Progenitor cell of endocrine pancreas (in vitro differentiated cells): ENCODE measurements at regions not wholly inside any gene's neighbourhood (a gene's known extent, or its start where the extent isn't known, plus 50 kb on each side); places are given as distances from the start of the nearest gene placed in this dataset.
"Not testable (repeated sequence)": the region's sequence is repeated elsewhere in the genome, so short reads cannot be mapped to it uniquely, and the experiment has no call there.

Experiments
- DNase-seq: peaks from one replicate; pipeline ENCODE4 v3.0.0; 2021; ENCODE audit warnings: low spot score; ENCODE audit not compliant: unreplicated experiment
- H3K27ac Mint-ChIP-seq: 2 replicates; pipeline ENCODE4 v1.8.0; 2021; ENCODE audit warnings: mild to moderate bottlenecking, moderate library complexity, mixed read lengths
- H3K27me3 Mint-ChIP-seq: 2 replicates; pipeline ENCODE4 v1.8.0; 2021; ENCODE audit warnings: mixed read lengths
- H3K36me3 Mint-ChIP-seq: 2 replicates; pipeline ENCODE4 v1.8.0; 2022; ENCODE audit warnings: mixed read lengths; ENCODE audit not compliant: insufficient read depth
- H3K4me1 Mint-ChIP-seq: 2 replicates; pipeline ENCODE4 v1.8.0; 2021; ENCODE audit warnings: low read depth, mixed read lengths
- H3K4me3 Mint-ChIP-seq: 2 replicates; pipeline ENCODE4 v1.8.0; 2021; ENCODE audit warnings: low read depth, mild to moderate bottlenecking, moderate library complexity, mixed read lengths
- H3K9me3 Mint-ChIP-seq: 2 replicates; pipeline ENCODE4 v1.8.0; 2021; ENCODE audit warnings: low read depth, mixed read lengths
- CTCF ChIP-seq: fragments of 200-600 bp; sonication (generic); IDR thresholded peaks from one replicate; pipeline ENCODE4 v1.5.0; 2021; ENCODE audit warnings: antibody characterized with exemption, mild to moderate bottlenecking; ENCODE audit not compliant: unreplicated experiment

DNA sequence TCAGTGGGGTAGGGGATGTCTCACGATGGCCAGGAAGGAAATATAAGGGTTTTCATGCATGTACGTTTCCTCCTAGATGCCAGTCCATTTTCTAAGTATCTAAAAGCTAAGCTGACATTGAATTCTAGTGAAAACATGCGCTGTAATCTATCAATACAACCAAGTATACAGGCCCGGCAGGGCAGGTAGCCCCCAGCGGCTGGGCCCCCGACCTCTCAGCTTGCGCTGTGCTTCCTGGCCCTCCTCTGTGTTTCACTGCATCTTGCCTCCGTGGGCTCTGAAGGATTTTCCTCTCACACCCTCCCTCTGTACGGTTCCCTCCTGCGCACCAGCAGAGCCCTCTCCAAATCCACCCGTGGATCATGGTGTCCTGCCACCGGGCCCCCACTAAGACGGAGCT is 524.8 kb downstream of the ZNF516 start:
- H3K27me3 Mint-ChIP-seq = no peaks in the 10 kb centered on the region
- no peak for TF ChIP-seq CTCF
- H3K9me3 Mint-ChIP-seq = no peaks in the 10 kb centered on the region
- DNase-seq = no peak
- no peaks in the 10 kb centered on the region for H3K36me3 Mint-ChIP-seq
- H3K4me1 Mint-ChIP-seq = no peaks in the 10 kb centered on the region
- no peak overlapping the region for H3K27ac Mint-ChIP-seq
- H3K4me3 Mint-ChIP-seq = no peak overlapping the region

- Mint-ChIP-seq H3K27me3 (no peaks in the 10 kb centered on the region), H3K36me3 (no peaks in the 10 kb centered on the region), H3K4me3 (no peak overlapping the region), H3K4me1 (no peaks in the 10 kb centered on the region), H3K9me3 (no peaks in the 10 kb centered on the region), H3K27ac (no peak overlapping the region)
- no peak for TF ChIP-seq CTCF
- DNase-seq = no peak
Measured at GRCh38 chr18:75966431-75966830, 528.6 kb downstream of the ZNF516 start.

DNA sequence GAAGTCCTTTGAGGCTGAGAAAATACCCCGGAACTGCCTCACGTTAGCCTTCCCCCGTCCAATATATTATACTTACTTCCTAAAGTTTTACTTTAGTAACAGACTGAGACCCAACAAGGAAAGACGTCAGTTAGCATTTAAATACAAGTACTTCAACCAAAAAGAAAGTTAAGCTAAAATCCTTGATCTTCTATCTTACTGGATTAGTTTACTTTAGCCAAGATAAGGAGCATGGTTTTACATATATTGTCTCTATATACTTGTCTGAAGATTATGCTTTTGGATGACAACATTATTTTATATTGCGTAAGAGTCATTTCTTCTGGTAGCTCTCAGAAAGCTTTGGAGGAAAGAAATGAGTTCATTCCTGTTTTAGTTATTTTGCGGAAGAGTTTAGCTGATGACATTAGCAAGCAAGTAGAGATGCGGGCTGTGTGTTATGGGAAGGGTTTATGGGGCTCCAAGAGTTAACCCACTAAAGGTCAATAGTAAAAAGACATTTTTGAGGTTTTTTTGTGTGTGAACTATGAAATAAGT is 532.9 kb downstream of the ZNF516 start:
- Mint-ChIP-seq H3K9me3 (no peaks in the 10 kb centered on the region), H3K27me3 (no peaks in the 10 kb centered on the region), H3K36me3 (no peaks in the 10 kb centered on the region), H3K27ac (no peak overlapping the region), H3K4me3 (no peak overlapping the region), H3K4me1 (no peaks in the 10 kb centered on the region)
- DNase-seq = no peak
- TF ChIP-seq CTCF = no peak

- H3K27ac Mint-ChIP-seq, DNase-seq, H3K27me3 Mint-ChIP-seq, H3K4me3 Mint-ChIP-seq, H3K36me3 Mint-ChIP-seq, H3K4me1 Mint-ChIP-seq, H3K9me3 Mint-ChIP-seq: not testable (repeated sequence)
Measured at GRCh38 chr18:75960356-75960755, 532.9 kb upstream of the SMIM21 start.

- Mint-ChIP-seq H3K9me3 (peaks cover 13% of the 10 kb centered on the region), H3K4me3 (no peak overlapping the region), H3K27ac (no peak overlapping the region), H3K36me3 (no peaks in the 10 kb centered on the region), H3K27me3 (no peaks in the 10 kb centered on the region), H3K4me1 (no peaks in the 10 kb centered on the region)
- no peak for TF ChIP-seq CTCF
- DNase-seq = no peak
Measured at GRCh38 chr18:75959150-75959549, 531.6 kb upstream of the SMIM21 start.

DNA sequence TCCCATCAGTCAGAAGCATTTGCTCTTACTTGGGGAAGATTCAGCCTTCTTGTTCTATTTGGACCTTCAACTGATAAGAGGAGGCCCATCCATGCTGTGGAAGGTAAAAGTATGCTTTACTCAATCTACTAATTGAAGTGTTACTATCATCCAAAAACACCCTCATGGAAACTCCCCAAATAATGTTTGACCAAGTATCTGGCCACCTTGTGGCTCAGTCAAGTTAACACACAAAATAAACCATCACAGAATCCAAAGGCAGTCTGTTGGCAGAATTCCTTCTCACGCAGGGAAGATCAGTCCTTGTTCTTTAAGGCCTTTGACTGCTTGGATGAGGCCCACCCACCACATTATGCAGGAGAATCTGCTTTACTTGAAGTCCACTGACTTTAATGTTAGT is 531.2 kb upstream of the SMIM21 start:
- DNase-seq = no peak
- Mint-ChIP-seq H3K9me3 (peaks cover 16% of the 10 kb centered on the region), H3K27me3 (no peaks in the 10 kb centered on the region), H3K27ac (no peak overlapping the region), H3K4me3 (no peak overlapping the region), H3K4me1 (no peaks in the 10 kb centered on the region), H3K36me3 (no peaks in the 10 kb centered on the region)
- TF ChIP-seq CTCF = no peak
